HepG2 (cell line): ENCODE measurements at regions not wholly inside any gene's neighbourhood (a gene's known extent, or its start where the extent isn't known, plus 50 kb on each side); places are given as distances from the start of the nearest gene placed in this dataset.

ENCODE experiments used
- ATAC-seq: fragments of 200-7000 bp; cut with Tn5 transposase; 3 replicates; pipeline ENCODE4 v1.9.1; 2020; ENCODE audit warnings: mild to moderate bottlenecking, moderate library complexity
- BruUV-seq: library from RNA; stranded (reverse); fragments of 400-500 nt; replicated peaks from 2 replicates; lab custom pipeline; 2021; lab: Mats Ljungman, UMichigan
- CTCF ChIA-PET: fragments of 300-600 bp; formaldehyde crosslinking; extraction: SDS; loops from one replicate; lab custom pipeline; 2021; ENCODE audit warnings: low total read pairs, inconsistent platforms, low intra/inter-chr PET ratio; lab: Yijun Ruan, JAX
- POLR2A ChIA-PET: fragments of 350-600 bp; sonication (Branson Sonifier 250); formaldehyde crosslinking; loops from one replicate; lab custom pipeline; 2020; ENCODE audit warnings: antibody characterized with exemption, inconsistent platforms; lab: Yijun Ruan, JAX
- DNase-seq: peaks from one replicate; pipeline ENCODE4 v3.0.0-alpha.2; 2015; ENCODE audit warnings: low spot score
- FAIRE-seq: peaks from 3 replicates; lab custom pipeline; 2011; peaks lifted over from hg19 to GRCh38; lab: Jason Lieb, UNC
- H2AFZ ChIP-seq: one replicate; pipeline ENCODE4 v1.6.1; 2011; ENCODE audit warnings: low read length, inconsistent platforms
- H3K27ac ChIP-seq: fragments of 300-600 bp; 3 replicates; pipeline ENCODE4 v1.8.0; 2011; ENCODE audit warnings: mixed run types, mild to moderate bottlenecking, mixed read lengths, low read length, inconsistent platforms; ENCODE audit not compliant: insufficient read depth; ENCODE audit errors: extremely low read length
- H3K27me3 ChIP-seq, 2 experiments: fragments of 200-600 bp in 1 of 2; 2 replicates in 1 of 2; 3 replicates in 1 of 2; pipeline versions ENCODE4 v1.6.0 to v1.8.0; 2011; ENCODE audit warnings: low read length in 2 of 2, mild to moderate bottlenecking in 2 of 2, moderate library complexity in 2 of 2, inconsistent platforms in 1 of 2; ENCODE audit not compliant: insufficient read depth in 2 of 2, control insufficient read depth in 1 of 2
- H3K36me3 ChIP-seq, 2 experiments: fragments of 200-600 bp in 1 of 2; replicated peaks in 1 of 2; 2 replicates in 1 of 2; 3 replicates in 1 of 2; pipeline versions ENCODE4 v1.5.1 to v1.8.0; 2011; ENCODE audit warnings: low read length in 2 of 2, inconsistent platforms in 1 of 2; ENCODE audit not compliant: insufficient read depth in 2 of 2, control insufficient read depth in 1 of 2
- H3K4me1 ChIP-seq: 2 replicates; pipeline ENCODE4 v1.5.1; 2012; ENCODE audit warnings: low read length, inconsistent platforms; ENCODE audit not compliant: insufficient read depth
- H3K4me2 ChIP-seq: 2 replicates; pipeline ENCODE4 v1.6.0; 2011; ENCODE audit warnings: low read depth, low read length, inconsistent platforms
- H3K4me3 ChIP-seq, 3 experiments: fragments of 200-600 bp in 1 of 3; sonication (generic), shearing (Covaris generic) in 1 of 3; replicated peaks in 1 of 3; 2 replicates each; pipeline ENCODE4 v1.5.1; 2011 to 2016; ENCODE audit warnings: low read length in 3 of 3, inconsistent platforms in 2 of 3, low read depth in 2 of 3, mild to moderate bottlenecking in 2 of 3, control low read depth in 1 of 3, mixed read lengths in 1 of 3; ENCODE audit not compliant: insufficient read depth in 1 of 3
- H3K79me2 ChIP-seq: one replicate; pipeline ENCODE4 v1.6.1; 2011; ENCODE audit warnings: low read length, inconsistent platforms; ENCODE audit not compliant: insufficient read depth
- H3K9ac ChIP-seq: 2 replicates; pipeline ENCODE4 v1.6.0; 2011; ENCODE audit warnings: mild to moderate bottlenecking, low read depth, low read length, inconsistent platforms; ENCODE audit not compliant: insufficient read depth
- H3K9me3 ChIP-seq: 2 replicates; pipeline ENCODE4 v1.5.1; 2012; ENCODE audit warnings: mild to moderate bottlenecking, low read length
- H4K20me1 ChIP-seq: 2 replicates; pipeline ENCODE4 v1.6.0; 2011; ENCODE audit warnings: inconsistent platforms, mild to moderate bottlenecking, low read length, moderate library complexity; ENCODE audit not compliant: insufficient read depth
- ATF1 ChIP-seq: IDR thresholded peaks from 2 replicates; pipeline ENCODE4 v1.6.1; 2016; ENCODE audit warnings: mild to moderate bottlenecking, control low read depth
- BRD4 ChIP-seq: sonication (generic); formaldehyde crosslinking; IDR thresholded peaks from 2 replicates; pipeline ENCODE4 v1.4.0; 2020; ENCODE audit warnings: missing genetic modification reagents
- CHD4 ChIP-seq: fragments of 200-600 bp; sonication (generic); IDR thresholded peaks from 2 replicates; pipeline ENCODE4 v1.7.0; 2017; ENCODE audit warnings: mild to moderate bottlenecking, low read length, borderline replicate concordance
- CSRNP1 ChIP-seq: sonication (generic); formaldehyde crosslinking; IDR thresholded peaks from 2 replicates; pipeline ENCODE4 v1.8.1; 2023; ENCODE audit warnings: mild to moderate bottlenecking, missing genetic modification reagents
- FOXJ3 ChIP-seq: sonication (generic); formaldehyde crosslinking; IDR thresholded peaks from 2 replicates; pipeline ENCODE4 v1.4.0; 2020; ENCODE audit warnings: missing genetic modification reagents, mild to moderate bottlenecking, borderline replicate concordance
- FOXK1 ChIP-seq: sonication (generic); formaldehyde crosslinking; IDR thresholded peaks from 2 replicates; pipeline ENCODE4 v1.4.0; 2020; ENCODE audit warnings: low read depth, missing genetic modification reagents, borderline replicate concordance
- IRF2 ChIP-seq: IDR thresholded peaks from 2 replicates; pipeline ENCODE4 v1.6.1; 2018; ENCODE audit warnings: missing genetic modification reagents, missing compliant biosample characterization
- IRX3 ChIP-seq: sonication (generic); formaldehyde crosslinking; IDR thresholded peaks from 2 replicates; pipeline ENCODE4 v1.8.1; 2023; ENCODE audit warnings: mild to moderate bottlenecking, low read depth, missing genetic modification reagents, borderline replicate concordance
- NCOA1 ChIP-seq: sonication (generic); formaldehyde crosslinking; IDR thresholded peaks from 2 replicates; pipeline ENCODE4 v1.9.0; 2021; ENCODE audit warnings: missing genetic modification reagents
- PHB2 ChIP-seq: fragments of 450-650 bp; IDR thresholded peaks from 2 replicates; pipeline ENCODE4 v1.6.1; 2018; ENCODE audit not compliant: partially characterized antibody
- RFX5 ChIP-seq: IDR thresholded peaks from 2 replicates; pipeline ENCODE4 v1.6.1; 2011; ENCODE audit warnings: low read depth, low read length, improper control_type of control experiment
- SAFB2 ChIP-seq: sonication (generic); formaldehyde crosslinking; IDR thresholded peaks from 2 replicates; pipeline ENCODE4 v1.5.1; 2020; ENCODE audit warnings: missing genetic modification reagents, low read depth, mild to moderate bottlenecking, borderline replicate concordance
- SMARCE1 ChIP-seq: fragments of 450-650 bp; IDR thresholded peaks from 2 replicates; pipeline ENCODE4 v1.6.1; 2017; ENCODE audit warnings: borderline replicate concordance
- SRSF9 ChIP-seq: fragments of 200-400 bp; formaldehyde crosslinking; IDR thresholded peaks from 2 replicates; pipeline ENCODE4 v1.6.1; 2018; ENCODE audit warnings: borderline replicate concordance, mild to moderate bottlenecking, low read depth, low read length; ENCODE audit not compliant: insufficient read depth, poor library complexity, severe bottlenecking
- TBX2 ChIP-seq: sonication (generic); formaldehyde crosslinking; IDR thresholded peaks from 2 replicates; pipeline ENCODE4 v1.5.0; 2020; ENCODE audit warnings: missing genetic modification reagents, mild to moderate bottlenecking, borderline replicate concordance
- UBTF ChIP-seq: sonication (generic); formaldehyde crosslinking; IDR thresholded peaks from 2 replicates; pipeline ENCODE4 v1.4.0; 2020; ENCODE audit warnings: mild to moderate bottlenecking, missing genetic modification reagents
- ZNF761 ChIP-seq: sonication (generic); formaldehyde crosslinking; conservative IDR thresholded peaks from 2 replicates; pipeline ENCODE4 v1.4.0; 2020; ENCODE audit warnings: mild to moderate bottlenecking, missing genetic modification reagents
- WGBS: methylation state at CpG from one replicate; pipeline ENCODE4 v1.1.6; 2017; ENCODE audit warnings: low lambda C conversion rate; 5-methylcytosine and 5-hydroxymethylcytosine counted together
- in situ Hi-C: cut with HindIII; loops from 2 replicates; pipeline ENCODE4 v1.10.0; 2017; ENCODE audit warnings: low pct_unique_long_range_greater_than_20kb; ENCODE audit not compliant: extremely low pct_ligation_motif_present
- intact Hi-C: fragments of 100-400 bp; cut with micrococcal nuclease; formaldehyde crosslinking; loops from one replicate; pipeline ENCODE4 v1.10.0; 2022; ENCODE audit not compliant: unreplicated experiment

- BruUV-seq, result no TSS peak
- TF ChIP-seq BRD4 (CRISPR knock-in tag) (no peak), PHB2 (no peak), UBTF (no peak), FOXK1 (CRISPR knock-in tag) (no peak), RFX5 (no peak), CHD4 (no peak)
- WGBS, result 51% methylated on average over 11 of the region's 11 CpGs
- ATAC-seq (no peak), FAIRE-seq (no peak), DNase-seq (no peak)
- POLR2A ChIA-PET, result no interaction called here
- Histone ChIP-seq H3K4me1 (no peaks in the 10 kb centered on the region), H3K27ac (no peak overlapping the region), H4K20me1 (no peaks in the 10 kb centered on the region), H3K9me3 (no peaks in the 10 kb centered on the region), H2AFZ (no peak overlapping the region), H3K9ac (no peak overlapping the region), H3K4me2 (no peak overlapping the region), H3K79me2 (no peaks in the 10 kb centered on the region), H3K4me3 (no peak overlapping the region), H3K27me3 (peaks cover 4 to 40% of the 10 kb centered on the region in 2 experiments; a peak in 4 of 5 replicates), H3K36me3 (no peaks in the 10 kb centered on the region)
- intact Hi-C loops (no loop called here), in situ Hi-C loops (no loop called here)
- CTCF ChIA-PET, result no interaction called here
Observed at GRCh38 chr9:129291041-129291501, 113.0 kb upstream of the IER5L start.

- ATAC-seq, result no peak
- no peak for TF ChIP-seq SRSF9
- TF ChIP-seq FOXJ3 (CRISPR knock-in tag), result no peak
- no peak for TF ChIP-seq IRX3 (CRISPR knock-in tag)
- no peak for TF ChIP-seq CSRNP1 (CRISPR knock-in tag)
- TF ChIP-seq SAFB2 (CRISPR knock-in tag), result no peak
- TF ChIP-seq NCOA1 (CRISPR knock-in tag), result no peak
- TF ChIP-seq IRF2 (CRISPR knock-in tag), result no peak
- no peak for TF ChIP-seq SMARCE1
- TF ChIP-seq ATF1, result no peak
- TF ChIP-seq ZNF761 (CRISPR knock-in tag), result no peak
- no peak for TF ChIP-seq TBX2 (CRISPR knock-in tag)
Observed at GRCh38 chr9:129290606-129291005, 112.5 kb upstream of the IER5L start.

More at GRCh38 chr9:129290606-129291005, 112.5 kb upstream of the IER5L start:
- in situ Hi-C loops (no loop called here), intact Hi-C loops (no loop called here)
- Histone ChIP-seq H3K9ac (no peak overlapping the region), H3K4me3 (no peak overlapping the region), H4K20me1 (no peaks in the 10 kb centered on the region), H3K4me1 (no peaks in the 10 kb centered on the region), H3K27me3 (peaks cover 4 to 40% of the 10 kb centered on the region in 2 experiments; a peak in 4 of 5 replicates), H2AFZ (no peak overlapping the region), H3K36me3 (no peaks in the 10 kb centered on the region), H3K9me3 (no peaks in the 10 kb centered on the region), H3K27ac (no peak overlapping the region), H3K79me2 (no peaks in the 10 kb centered on the region), H3K4me2 (no peak overlapping the region)
- ChIA-PET CTCF (no interaction called here), POLR2A (no interaction called here)
- DNase-seq, result no peak
- 59% methylated on average over 15 of the region's 16 CpGs for WGBS
- FAIRE-seq, result no peak
- BruUV-seq, result no TSS peak
